Fibroblast of villous mesenchyme (primary cell): ENCODE measurements at regions not wholly inside any gene's neighbourhood (a gene's known extent, or its start where the extent isn't known, plus 50 kb on each side); places are given as distances from the start of the nearest gene placed in this dataset.

Experiments used
- DNase-seq: peaks from one replicate; pipeline ENCODE4 v3.0.0-alpha.2; 2010; ENCODE audit warnings: low read depth
- H3K4me3 ChIP-seq: 2 replicates; pipeline ENCODE4 v1.5.1; 2011; ENCODE audit warnings: low read depth, mild to moderate bottlenecking, low read length
- CTCF ChIP-seq: IDR thresholded peaks from 2 replicates; pipeline ENCODE4 v1.5.1; 2012; ENCODE audit warnings: low read depth, mild to moderate bottlenecking, low read length; ENCODE audit not compliant: insufficient read depth

GRCh38 chr9:13502484-13502883 lies 223.0 kb upstream of the MPDZ start:
- no peak for DNase-seq
- no peak for TF ChIP-seq CTCF
- no peak overlapping the region for H3K4me3 ChIP-seq

DNA sequence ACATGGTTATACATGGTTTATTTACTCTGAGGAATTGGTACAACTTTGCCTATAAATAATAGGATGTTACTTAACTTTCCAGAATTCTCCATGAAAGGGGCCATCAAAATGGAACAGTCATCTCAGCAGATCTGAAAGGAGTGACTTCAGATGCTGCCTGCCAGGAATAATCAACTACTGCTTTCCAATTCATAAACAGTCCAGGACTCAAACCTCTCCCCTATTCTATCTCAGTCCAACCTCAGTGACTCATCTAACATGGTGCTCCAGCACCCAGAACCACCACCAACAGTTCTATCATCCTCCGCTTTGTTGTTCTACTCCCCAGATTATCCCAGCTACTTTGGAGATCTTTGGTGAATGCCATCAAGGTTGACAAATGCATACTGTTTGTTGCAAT lies 221.5 kb upstream of the MPDZ start:
- H3K4me3 ChIP-seq = no peak overlapping the region
- no peak for TF ChIP-seq CTCF
- DNase-seq = no peak

GRCh38 chr9:13500034-13500433 lies 220.5 kb upstream of the MPDZ start:
- no peak overlapping the region for H3K4me3 ChIP-seq
- no peak for TF ChIP-seq CTCF
- DNase-seq = no peak

DNA sequence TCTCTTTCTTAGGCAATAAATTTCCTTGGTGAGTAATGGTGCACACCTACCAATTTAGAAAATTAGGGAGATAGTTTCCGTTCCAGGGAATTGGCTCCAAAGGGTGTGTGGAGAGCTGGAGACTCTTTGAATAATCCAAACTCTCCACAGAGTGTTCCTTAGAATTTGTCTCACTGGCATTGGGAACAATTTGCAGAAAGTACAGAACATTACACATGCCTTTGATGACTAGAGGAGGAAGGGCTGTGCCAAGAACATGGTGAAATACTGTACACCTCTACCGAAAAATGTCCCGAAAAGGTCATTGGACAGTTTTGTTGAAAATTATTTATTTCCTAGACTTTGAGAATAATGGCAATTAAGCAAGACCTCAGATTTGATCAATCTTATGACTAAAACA lies 214.2 kb upstream of the MPDZ start:
- no peak for TF ChIP-seq CTCF
- no peak for DNase-seq
- H3K4me3 ChIP-seq = no peak overlapping the region

DNA sequence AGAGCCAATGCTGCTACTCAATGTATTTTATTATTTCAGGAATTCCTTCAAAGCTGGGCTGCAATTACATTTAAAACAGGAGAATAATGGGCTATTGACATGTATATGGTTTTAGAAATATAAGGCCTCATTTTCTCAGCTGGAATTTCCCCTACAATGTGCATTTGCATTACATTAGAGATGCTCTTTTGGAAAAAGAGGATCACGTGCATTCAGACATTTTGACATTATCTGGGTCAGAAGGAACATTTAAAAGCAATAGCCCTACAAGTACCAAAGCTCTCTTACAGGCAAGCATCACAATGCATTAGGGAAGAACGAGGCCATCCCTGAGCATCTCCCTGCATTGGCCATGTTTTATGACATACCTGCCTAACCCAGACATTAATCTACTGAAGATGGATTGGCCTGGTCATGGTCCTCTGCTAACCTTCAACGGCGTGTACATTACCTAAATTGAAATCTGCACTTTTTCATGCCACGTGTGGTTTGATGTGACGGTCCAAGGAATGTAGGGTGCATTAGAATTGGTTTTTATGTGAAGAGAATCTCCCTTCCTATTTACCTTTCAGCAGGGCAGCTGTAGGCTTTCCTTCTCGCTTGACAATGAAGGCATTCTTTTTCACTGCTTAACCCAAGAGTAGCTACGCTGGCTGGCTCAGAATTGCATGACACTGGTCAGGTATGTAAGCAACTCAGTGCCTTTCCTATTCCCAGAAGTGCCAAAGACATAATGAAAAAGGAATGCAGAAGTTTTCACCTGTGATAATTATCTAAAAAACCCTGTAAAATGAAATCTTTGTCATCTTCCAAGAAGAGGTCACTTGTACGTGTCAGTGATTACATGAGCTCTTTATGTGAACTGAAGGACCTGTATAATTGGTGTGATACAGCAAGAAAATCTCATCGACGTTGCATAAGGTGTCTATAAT lies 212.3 kb upstream of the MPDZ start:
- no peak overlapping the region for H3K4me3 ChIP-seq
- DNase-seq = no peak

DNA sequence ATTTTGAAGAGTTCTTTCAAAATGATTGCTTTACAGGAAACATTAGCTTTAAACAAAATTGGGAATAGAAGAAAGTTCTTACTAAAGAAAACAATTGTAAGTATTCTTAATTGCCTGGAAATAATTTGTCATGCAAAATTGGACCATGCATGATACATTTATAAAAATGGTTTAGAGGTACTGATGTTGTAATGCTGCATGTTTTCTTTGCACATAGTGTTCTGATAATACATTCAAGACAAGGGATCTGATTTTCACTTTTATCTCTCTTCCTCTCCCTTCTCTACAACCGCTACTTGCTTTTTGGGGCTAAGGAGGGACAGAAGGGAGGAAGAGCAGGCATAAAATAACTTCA lies 211.6 kb upstream of the MPDZ start:
- H3K4me3 ChIP-seq = no peak overlapping the region
- no peak for TF ChIP-seq CTCF
- no peak for DNase-seq

More for the DNA sequence above, 212.3 kb upstream of the MPDZ start:
- TF ChIP-seq CTCF = no peak

DNA sequence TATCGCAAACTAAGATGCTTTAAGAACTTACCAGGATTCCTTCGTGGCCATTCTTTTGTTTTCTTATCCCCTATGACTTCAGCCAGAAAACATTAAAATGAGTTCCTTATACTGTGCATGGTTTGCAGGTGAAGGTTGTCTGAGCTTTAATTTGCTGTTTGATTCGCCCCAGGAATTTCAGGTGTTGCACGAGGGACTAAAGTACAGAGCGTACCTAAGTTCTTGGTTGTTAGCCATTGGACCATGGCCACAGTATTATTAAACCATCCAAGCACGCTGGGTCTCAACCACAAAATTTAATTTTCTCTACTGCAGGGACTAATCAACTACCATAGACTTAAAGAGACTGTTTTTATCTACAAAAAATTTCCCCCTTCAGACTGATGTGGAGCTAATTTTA lies 208.4 kb upstream of the MPDZ start:
- DNase-seq = no peak
- TF ChIP-seq CTCF = no peak
- no peak overlapping the region for H3K4me3 ChIP-seq
